Sigmoid colon (tissue), 4 donors: ENCODE measurements at regions not wholly inside any gene's neighbourhood (a gene's known extent, or its start where the extent isn't known, plus 50 kb on each side); places are given as distances from the start of the nearest gene placed in this dataset.

Experiments used
- POLR2A ChIP-seq, 2 donors: fragments of 450-650 bp; IDR thresholded peaks; one replicate each; pipeline ENCODE4 v1.6.1; 2016; ENCODE audit warnings: antibody characterized with exemption in 2 of 2, mild to moderate bottlenecking in 2 of 2, moderate library complexity in 2 of 2
- POLR2AphosphoS5 ChIP-seq, 4 donors: sonication (generic); formaldehyde crosslinking; IDR thresholded peaks; one replicate each; pipeline ENCODE4 v1.6.1; 2017; ENCODE audit warnings: antibody characterized with exemption in 4 of 4
- TF ChIP-seq, protein P1 (sequence below), 4 experiments: fragments of 450-650 bp in 3 of 4; fragments of 200-600 bp in 1 of 4; IDR thresholded peaks; one replicate each; pipeline ENCODE4 v1.5.1; 2016 to 2019; ENCODE audit warnings: antibody characterized with exemption in 4 of 4, mild to moderate bottlenecking in 3 of 4, moderate library complexity in 2 of 4

DNA sequence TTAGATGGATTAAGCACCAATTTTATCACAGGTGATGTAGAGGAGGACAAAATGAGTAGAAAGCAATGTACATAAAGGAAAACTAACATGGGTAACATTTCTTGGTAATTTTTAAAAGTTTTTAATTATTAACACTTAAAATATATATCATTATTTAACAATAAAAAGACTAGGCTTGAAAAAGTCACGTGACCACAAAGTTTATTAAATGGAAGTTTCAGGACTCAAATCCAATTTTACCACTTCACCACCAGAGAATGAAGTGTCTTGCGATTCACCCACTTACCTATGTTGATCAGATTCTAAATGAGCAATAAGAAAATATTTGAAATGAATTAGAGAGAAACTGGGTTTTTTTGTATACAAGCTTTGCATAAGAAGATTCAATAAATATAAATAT lies 721.3 kb downstream of the GBE1 start:
- TF ChIP-seq, protein P1, sequence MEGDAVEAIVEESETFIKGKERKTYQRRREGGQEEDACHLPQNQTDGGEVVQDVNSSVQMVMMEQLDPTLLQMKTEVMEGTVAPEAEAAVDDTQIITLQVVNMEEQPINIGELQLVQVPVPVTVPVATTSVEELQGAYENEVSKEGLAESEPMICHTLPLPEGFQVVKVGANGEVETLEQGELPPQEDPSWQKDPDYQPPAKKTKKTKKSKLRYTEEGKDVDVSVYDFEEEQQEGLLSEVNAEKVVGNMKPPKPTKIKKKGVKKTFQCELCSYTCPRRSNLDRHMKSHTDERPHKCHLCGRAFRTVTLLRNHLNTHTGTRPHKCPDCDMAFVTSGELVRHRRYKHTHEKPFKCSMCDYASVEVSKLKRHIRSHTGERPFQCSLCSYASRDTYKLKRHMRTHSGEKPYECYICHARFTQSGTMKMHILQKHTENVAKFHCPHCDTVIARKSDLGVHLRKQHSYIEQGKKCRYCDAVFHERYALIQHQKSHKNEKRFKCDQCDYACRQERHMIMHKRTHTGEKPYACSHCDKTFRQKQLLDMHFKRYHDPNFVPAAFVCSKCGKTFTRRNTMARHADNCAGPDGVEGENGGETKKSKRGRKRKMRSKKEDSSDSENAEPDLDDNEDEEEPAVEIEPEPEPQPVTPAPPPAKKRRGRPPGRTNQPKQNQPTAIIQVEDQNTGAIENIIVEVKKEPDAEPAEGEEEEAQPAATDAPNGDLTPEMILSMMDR (IDR thresholded peaks at IDR 0.05): no peak
- TF ChIP-seq POLR2A (IDR thresholded peaks at IDR 0.05) (no peak), POLR2AphosphoS5 (IDR thresholded peaks at IDR 0.05) (no peak)
